ENCODE measurements at regions not wholly inside any gene's neighbourhood (a gene's known extent, or its start where the extent isn't known, plus 50 kb on each side); places are given as distances from the start of the nearest gene placed in this dataset.

DNA sequence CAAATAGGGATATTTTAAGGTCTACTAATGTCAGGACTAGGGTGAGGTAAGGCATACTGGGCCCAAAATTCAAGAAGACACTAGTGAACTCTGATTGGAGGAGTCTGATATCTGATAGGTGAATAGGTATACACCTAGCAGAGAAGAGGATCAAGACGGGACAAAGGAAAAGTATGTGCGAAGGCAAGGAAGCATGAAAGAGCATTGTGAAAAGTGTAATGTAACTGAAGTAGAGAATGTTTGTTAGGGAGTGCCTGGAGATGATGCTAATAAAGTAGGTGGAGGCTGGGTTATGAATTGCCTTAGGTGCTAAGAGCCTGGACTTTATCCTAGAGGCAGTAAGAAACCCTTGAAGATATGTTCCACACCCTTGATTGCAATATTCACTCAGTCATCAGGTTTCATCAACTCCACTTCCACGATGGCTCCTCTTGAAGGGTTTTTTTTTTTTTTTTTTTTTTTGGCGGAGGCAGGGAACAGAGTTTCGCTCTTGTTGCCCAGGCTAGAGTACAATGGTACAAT lies 49.9 kb upstream of the XIAP start (continued):
- TF ChIP-seq, protein P1, sequence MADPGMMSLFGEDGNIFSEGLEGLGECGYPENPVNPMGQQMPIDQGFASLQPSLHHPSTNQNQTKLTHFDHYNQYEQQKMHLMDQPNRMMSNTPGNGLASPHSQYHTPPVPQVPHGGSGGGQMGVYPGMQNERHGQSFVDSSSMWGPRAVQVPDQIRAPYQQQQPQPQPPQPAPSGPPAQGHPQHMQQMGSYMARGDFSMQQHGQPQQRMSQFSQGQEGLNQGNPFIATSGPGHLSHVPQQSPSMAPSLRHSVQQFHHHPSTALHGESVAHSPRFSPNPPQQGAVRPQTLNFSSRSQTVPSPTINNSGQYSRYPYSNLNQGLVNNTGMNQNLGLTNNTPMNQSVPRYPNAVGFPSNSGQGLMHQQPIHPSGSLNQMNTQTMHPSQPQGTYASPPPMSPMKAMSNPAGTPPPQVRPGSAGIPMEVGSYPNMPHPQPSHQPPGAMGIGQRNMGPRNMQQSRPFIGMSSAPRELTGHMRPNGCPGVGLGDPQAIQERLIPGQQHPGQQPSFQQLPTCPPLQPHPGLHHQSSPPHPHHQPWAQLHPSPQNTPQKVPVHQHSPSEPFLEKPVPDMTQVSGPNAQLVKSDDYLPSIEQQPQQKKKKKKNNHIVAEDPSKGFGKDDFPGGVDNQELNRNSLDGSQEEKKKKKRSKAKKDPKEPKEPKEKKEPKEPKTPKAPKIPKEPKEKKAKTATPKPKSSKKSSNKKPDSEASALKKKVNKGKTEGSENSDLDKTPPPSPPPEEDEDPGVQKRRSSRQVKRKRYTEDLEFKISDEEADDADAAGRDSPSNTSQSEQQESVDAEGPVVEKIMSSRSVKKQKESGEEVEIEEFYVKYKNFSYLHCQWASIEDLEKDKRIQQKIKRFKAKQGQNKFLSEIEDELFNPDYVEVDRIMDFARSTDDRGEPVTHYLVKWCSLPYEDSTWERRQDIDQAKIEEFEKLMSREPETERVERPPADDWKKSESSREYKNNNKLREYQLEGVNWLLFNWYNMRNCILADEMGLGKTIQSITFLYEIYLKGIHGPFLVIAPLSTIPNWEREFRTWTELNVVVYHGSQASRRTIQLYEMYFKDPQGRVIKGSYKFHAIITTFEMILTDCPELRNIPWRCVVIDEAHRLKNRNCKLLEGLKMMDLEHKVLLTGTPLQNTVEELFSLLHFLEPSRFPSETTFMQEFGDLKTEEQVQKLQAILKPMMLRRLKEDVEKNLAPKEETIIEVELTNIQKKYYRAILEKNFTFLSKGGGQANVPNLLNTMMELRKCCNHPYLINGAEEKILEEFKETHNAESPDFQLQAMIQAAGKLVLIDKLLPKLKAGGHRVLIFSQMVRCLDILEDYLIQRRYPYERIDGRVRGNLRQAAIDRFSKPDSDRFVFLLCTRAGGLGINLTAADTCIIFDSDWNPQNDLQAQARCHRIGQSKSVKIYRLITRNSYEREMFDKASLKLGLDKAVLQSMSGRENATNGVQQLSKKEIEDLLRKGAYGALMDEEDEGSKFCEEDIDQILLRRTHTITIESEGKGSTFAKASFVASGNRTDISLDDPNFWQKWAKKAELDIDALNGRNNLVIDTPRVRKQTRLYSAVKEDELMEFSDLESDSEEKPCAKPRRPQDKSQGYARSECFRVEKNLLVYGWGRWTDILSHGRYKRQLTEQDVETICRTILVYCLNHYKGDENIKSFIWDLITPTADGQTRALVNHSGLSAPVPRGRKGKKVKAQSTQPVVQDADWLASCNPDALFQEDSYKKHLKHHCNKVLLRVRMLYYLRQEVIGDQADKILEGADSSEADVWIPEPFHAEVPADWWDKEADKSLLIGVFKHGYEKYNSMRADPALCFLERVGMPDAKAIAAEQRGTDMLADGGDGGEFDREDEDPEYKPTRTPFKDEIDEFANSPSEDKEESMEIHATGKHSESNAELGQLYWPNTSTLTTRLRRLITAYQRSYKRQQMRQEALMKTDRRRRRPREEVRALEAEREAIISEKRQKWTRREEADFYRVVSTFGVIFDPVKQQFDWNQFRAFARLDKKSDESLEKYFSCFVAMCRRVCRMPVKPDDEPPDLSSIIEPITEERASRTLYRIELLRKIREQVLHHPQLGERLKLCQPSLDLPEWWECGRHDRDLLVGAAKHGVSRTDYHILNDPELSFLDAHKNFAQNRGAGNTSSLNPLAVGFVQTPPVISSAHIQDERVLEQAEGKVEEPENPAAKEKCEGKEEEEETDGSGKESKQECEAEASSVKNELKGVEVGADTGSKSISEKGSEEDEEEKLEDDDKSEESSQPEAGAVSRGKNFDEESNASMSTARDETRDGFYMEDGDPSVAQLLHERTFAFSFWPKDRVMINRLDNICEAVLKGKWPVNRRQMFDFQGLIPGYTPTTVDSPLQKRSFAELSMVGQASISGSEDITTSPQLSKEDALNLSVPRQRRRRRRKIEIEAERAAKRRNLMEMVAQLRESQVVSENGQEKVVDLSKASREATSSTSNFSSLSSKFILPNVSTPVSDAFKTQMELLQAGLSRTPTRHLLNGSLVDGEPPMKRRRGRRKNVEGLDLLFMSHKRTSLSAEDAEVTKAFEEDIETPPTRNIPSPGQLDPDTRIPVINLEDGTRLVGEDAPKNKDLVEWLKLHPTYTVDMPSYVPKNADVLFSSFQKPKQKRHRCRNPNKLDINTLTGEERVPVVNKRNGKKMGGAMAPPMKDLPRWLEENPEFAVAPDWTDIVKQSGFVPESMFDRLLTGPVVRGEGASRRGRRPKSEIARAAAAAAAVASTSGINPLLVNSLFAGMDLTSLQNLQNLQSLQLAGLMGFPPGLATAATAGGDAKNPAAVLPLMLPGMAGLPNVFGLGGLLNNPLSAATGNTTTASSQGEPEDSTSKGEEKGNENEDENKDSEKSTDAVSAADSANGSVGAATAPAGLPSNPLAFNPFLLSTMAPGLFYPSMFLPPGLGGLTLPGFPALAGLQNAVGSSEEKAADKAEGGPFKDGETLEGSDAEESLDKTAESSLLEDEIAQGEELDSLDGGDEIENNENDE (IDR thresholded peaks at IDR 0.05; ENCODE audit: insufficient replicate concordance, low read length), result no peak
- no peak for TF ChIP-seq KDM5A (IDR thresholded peaks at IDR 0.05; ENCODE audit: low read length)
- TF ChIP-seq, protein P2, sequence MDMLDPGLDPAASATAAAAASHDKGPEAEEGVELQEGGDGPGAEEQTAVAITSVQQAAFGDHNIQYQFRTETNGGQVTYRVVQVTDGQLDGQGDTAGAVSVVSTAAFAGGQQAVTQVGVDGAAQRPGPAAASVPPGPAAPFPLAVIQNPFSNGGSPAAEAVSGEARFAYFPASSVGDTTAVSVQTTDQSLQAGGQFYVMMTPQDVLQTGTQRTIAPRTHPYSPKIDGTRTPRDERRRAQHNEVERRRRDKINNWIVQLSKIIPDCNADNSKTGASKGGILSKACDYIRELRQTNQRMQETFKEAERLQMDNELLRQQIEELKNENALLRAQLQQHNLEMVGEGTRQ (IDR thresholded peaks at IDR 0.05; ENCODE audit: low read length), result no peak
